ENCODE measurements at regions not wholly inside any gene's neighbourhood (a gene's known extent, or its start where the extent isn't known, plus 50 kb on each side); places are given as distances from the start of the nearest gene placed in this dataset.

DNA sequence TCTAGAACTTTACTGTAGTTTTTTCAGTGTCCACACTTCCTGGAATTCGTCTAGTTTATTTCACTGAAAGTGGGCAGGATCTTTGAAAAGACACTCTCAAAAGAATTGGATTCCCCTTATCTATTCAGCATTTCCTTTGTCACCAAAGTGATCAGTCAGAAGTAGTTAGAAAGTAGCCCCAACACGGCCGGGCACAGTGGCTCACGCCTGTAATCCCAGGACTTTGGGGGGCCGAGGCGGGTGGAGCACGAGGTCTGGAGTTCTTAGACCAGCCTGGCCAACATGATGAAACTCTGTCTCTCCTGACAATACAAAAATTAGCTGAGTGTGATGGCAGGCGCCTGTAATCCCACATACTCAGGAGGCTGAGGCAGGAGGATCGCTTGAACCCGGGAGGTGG is 69.0 kb upstream of the KMT2C start:
- TF ChIP-seq, protein P1, sequence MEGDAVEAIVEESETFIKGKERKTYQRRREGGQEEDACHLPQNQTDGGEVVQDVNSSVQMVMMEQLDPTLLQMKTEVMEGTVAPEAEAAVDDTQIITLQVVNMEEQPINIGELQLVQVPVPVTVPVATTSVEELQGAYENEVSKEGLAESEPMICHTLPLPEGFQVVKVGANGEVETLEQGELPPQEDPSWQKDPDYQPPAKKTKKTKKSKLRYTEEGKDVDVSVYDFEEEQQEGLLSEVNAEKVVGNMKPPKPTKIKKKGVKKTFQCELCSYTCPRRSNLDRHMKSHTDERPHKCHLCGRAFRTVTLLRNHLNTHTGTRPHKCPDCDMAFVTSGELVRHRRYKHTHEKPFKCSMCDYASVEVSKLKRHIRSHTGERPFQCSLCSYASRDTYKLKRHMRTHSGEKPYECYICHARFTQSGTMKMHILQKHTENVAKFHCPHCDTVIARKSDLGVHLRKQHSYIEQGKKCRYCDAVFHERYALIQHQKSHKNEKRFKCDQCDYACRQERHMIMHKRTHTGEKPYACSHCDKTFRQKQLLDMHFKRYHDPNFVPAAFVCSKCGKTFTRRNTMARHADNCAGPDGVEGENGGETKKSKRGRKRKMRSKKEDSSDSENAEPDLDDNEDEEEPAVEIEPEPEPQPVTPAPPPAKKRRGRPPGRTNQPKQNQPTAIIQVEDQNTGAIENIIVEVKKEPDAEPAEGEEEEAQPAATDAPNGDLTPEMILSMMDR (IDR thresholded peaks at IDR 0.05), result no peak
- no peak for TF ChIP-seq POLR2A (IDR thresholded peaks at IDR 0.05)
- no peak for TF ChIP-seq POLR2AphosphoS5 (IDR thresholded peaks at IDR 0.05; ENCODE audit: insufficient read depth in 1 of 2, low read depth in 1 of 2)
